ENCODE measurements at regions not wholly inside any gene's neighbourhood (a gene's known extent, or its start where the extent isn't known, plus 50 kb on each side); places are given as distances from the start of the nearest gene placed in this dataset.

DNA sequence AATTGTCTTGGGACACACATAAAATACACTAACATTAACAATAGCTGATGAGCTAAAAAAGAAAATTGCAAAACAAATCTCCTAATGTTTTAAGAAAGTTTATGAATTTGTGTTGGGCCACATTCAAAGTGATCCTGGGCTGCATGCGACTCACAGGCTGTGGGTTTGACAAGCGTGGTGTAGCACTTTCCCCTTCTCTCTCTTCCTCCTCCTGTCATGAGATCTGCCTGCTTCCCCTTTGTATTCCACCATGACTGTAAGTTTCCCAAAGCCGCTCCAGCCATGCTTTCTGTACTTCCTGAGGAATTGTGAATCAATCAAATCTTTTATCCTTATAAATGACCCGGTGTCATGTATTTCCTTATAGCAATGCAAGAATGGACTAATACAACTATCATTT lies 178.0 kb downstream of the TLR4 start:
- Histone ChIP-seq H3K4me3 (ENCODE audit: low read length in 2 of 2) (no peak overlapping the region), H3K27me3 (ENCODE audit: control insufficient read depth in 2 of 2, insufficient read depth in 2 of 2, low read length in 2 of 2) (no peaks in the 10 kb centered on the region), H3K4me1 (ENCODE audit: control insufficient read depth in 2 of 2, insufficient read depth in 2 of 2, low read length in 2 of 2) (no peaks in the 10 kb centered on the region), H3K27ac (ENCODE audit: low read depth in 2 of 2, low read length in 2 of 2) (no peak overlapping the region), H3K9me3 (ENCODE audit: control insufficient read depth in 2 of 2, low read length in 2 of 2) (no peaks in the 10 kb centered on the region), H3K36me3 (ENCODE audit: control insufficient read depth in 2 of 2, insufficient read depth in 2 of 2, low read length in 2 of 2) (no peaks in the 10 kb centered on the region), H3K9ac (ENCODE audit: low read depth in 1 of 2, low read length in 2 of 2) (no peak overlapping the region)

DNA sequence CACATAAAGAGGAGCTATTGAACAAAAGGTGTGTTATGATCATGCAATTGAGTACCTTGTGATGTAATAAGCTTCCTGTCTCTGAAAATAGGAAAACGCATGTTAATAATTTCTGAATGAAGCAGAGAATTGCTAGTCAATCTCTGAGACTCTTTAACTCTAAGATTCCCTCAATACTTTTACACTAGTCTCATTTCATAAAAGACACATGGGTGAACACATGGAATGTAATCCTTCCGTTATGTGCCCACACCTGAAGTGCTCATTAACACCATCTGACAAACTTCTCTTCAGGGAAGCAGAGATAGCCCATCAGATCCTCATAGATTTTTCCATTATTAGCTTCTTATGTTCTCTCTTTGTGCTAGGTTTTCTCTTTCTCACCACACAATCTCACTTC lies 182.4 kb downstream of the TLR4 start:
- H3K9me3 ChIP-seq (ENCODE audit: control insufficient read depth in 2 of 2, low read length in 2 of 2), result no peaks in the 10 kb centered on the region
- H3K27me3 ChIP-seq (ENCODE audit: control insufficient read depth in 2 of 2, insufficient read depth in 2 of 2, low read length in 2 of 2), result no peaks in the 10 kb centered on the region
- H3K36me3 ChIP-seq (ENCODE audit: control insufficient read depth in 2 of 2, insufficient read depth in 2 of 2, low read length in 2 of 2), result no peaks in the 10 kb centered on the region
- H3K9ac ChIP-seq (ENCODE audit: low read depth in 1 of 2, low read length in 2 of 2), result no peak overlapping the region
- H3K4me1 ChIP-seq (ENCODE audit: control insufficient read depth in 2 of 2, insufficient read depth in 2 of 2, low read length in 2 of 2), result no peaks in the 10 kb centered on the region
- no peak overlapping the region for H3K27ac ChIP-seq (ENCODE audit: low read depth in 2 of 2, low read length in 2 of 2)
- H3K4me3 ChIP-seq (ENCODE audit: low read length in 2 of 2), result no peak overlapping the region

DNA sequence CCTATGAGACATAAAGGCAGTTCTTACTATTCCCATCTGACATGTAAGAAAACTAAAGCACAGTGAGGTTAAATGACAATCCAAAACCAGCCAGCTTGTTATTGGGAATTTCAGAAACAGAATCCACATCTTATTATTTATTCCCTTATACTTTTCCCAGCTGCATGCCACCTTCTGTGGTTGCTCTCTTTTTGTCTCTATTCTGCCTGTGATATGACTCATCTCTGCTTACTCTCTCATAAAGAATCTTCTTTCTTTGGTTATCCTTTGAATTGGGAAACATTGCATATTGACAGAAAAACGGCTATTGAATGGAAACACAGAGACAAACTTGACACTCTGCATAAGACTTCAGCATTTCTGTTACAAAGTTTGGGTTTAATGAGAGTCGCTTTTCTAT lies 183.2 kb downstream of the TLR4 start:
- no peak overlapping the region for H3K27ac ChIP-seq (ENCODE audit: low read depth in 2 of 2, low read length in 2 of 2)
- H3K9me3 ChIP-seq (ENCODE audit: control insufficient read depth in 2 of 2, low read length in 2 of 2), result no peaks in the 10 kb centered on the region
- no peak overlapping the region for H3K4me3 ChIP-seq (ENCODE audit: low read length in 2 of 2)
- H3K4me1 ChIP-seq (ENCODE audit: control insufficient read depth in 2 of 2, insufficient read depth in 2 of 2, low read length in 2 of 2), result no peaks in the 10 kb centered on the region
- H3K27me3 ChIP-seq (ENCODE audit: control insufficient read depth in 2 of 2, insufficient read depth in 2 of 2, low read length in 2 of 2), result no peaks in the 10 kb centered on the region
- H3K9ac ChIP-seq (ENCODE audit: low read depth in 1 of 2, low read length in 2 of 2), result no peak overlapping the region
- no peaks in the 10 kb centered on the region for H3K36me3 ChIP-seq (ENCODE audit: control insufficient read depth in 2 of 2, insufficient read depth in 2 of 2, low read length in 2 of 2)

DNA sequence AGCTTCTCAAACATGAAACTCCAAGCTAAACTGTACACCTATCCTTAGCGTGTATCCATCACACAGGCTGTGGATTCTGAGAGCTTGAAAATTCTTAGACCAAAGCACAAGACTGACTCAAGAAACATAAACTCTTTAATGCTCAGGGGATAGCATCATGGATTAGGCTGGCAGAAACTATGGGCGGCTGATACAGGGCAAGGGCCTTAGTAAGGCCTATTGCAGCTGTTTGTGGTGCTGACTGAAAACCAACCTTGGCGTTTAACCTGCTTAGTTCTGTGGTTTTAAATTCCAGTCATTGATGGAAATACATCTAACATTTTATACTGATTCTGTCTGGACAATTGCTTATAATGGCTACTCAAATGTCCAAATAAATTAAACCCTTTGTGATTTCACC lies 183.7 kb downstream of the TLR4 start:
- Histone ChIP-seq H3K4me1 (ENCODE audit: control insufficient read depth in 2 of 2, insufficient read depth in 2 of 2, low read length in 2 of 2) (no peaks in the 10 kb centered on the region), H3K36me3 (ENCODE audit: control insufficient read depth in 2 of 2, insufficient read depth in 2 of 2, low read length in 2 of 2) (no peaks in the 10 kb centered on the region), H3K9ac (ENCODE audit: low read depth in 1 of 2, low read length in 2 of 2) (no peak overlapping the region), H3K4me3 (ENCODE audit: low read length in 2 of 2) (no peak overlapping the region), H3K27me3 (ENCODE audit: control insufficient read depth in 2 of 2, insufficient read depth in 2 of 2, low read length in 2 of 2) (no peaks in the 10 kb centered on the region), H3K9me3 (ENCODE audit: control insufficient read depth in 2 of 2, low read length in 2 of 2) (no peaks in the 10 kb centered on the region), H3K27ac (ENCODE audit: low read depth in 2 of 2, low read length in 2 of 2) (no peak overlapping the region)

DNA sequence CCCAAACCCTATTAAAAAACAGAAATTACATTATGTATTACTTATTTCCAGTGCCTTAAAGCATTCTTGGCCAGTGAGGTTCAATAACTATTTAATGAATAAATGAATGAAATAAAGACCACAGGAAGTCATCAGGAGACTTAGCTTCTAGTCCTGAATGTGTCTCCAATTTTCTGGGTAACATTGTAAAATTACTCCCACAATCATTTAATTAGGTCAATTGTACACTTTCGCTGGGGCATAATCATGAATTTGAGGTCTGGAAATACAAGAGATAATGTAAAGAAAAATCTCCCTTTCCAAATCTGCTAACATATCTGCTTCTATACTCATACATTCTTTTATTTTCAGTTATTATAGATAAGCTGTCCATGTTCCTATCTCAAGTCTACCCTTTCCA lies 199.2 kb downstream of the TLR4 start:
- Histone ChIP-seq H3K9ac (ENCODE audit: low read depth in 1 of 2, low read length in 2 of 2) (no peak overlapping the region), H3K27me3 (ENCODE audit: control insufficient read depth in 2 of 2, insufficient read depth in 2 of 2, low read length in 2 of 2) (no peaks in the 10 kb centered on the region), H3K4me1 (ENCODE audit: control insufficient read depth in 2 of 2, insufficient read depth in 2 of 2, low read length in 2 of 2) (no peaks in the 10 kb centered on the region), H3K36me3 (ENCODE audit: control insufficient read depth in 2 of 2, insufficient read depth in 2 of 2, low read length in 2 of 2) (no peaks in the 10 kb centered on the region), H3K9me3 (ENCODE audit: control insufficient read depth in 2 of 2, low read length in 2 of 2) (no peaks in the 10 kb centered on the region), H3K4me3 (ENCODE audit: low read length in 2 of 2) (no peak overlapping the region), H3K27ac (ENCODE audit: low read depth in 2 of 2, low read length in 2 of 2) (no peak overlapping the region)

DNA sequence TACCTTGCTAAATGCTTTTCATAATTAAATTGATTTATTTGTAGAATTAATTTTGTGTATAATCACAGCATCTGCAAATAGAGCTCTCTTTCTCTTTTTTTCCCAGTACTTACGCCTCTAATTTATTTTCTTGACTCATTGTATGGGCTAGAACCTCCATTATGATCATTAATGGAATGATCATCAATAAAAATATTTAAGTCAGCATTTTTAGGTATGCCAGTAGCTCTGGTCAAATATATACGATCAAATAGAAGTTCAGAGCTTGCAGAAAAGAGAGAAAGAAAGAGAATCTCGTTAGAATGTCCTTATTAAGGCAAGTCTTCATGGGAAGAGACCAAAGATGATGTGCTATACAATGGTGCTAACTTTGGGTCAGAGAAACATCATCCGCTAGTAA lies 202.6 kb downstream of the TLR4 start:
- H3K4me3 ChIP-seq (ENCODE audit: low read length in 2 of 2), result no peak overlapping the region

DNA sequence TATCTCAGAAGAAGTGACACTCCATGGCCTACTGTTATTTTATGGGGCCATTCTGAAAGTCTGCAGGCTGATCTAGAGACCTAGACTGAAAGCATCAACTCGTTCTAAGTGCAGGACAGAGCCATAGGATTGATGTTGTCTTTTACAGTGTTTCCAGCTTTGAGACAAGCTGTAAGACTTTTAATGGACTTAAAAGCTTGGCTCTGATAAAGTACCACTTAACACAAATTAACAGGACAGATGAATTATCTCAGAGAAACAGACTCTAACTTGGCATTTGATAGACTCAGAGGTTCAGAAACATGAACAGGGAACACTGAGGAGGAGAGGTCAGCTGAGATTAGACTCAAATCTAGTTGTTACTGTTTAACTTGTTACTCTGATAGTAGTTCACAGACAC lies 203.2 kb downstream of the TLR4 start:
- Histone ChIP-seq H3K27ac (ENCODE audit: low read depth in 2 of 2, low read length in 2 of 2) (no peak overlapping the region), H3K36me3 (ENCODE audit: control insufficient read depth in 2 of 2, insufficient read depth in 2 of 2, low read length in 2 of 2) (no peaks in the 10 kb centered on the region), H3K4me3 (ENCODE audit: low read length in 2 of 2) (no peak overlapping the region), H3K9ac (ENCODE audit: low read depth in 1 of 2, low read length in 2 of 2) (no peak overlapping the region), H3K27me3 (ENCODE audit: control insufficient read depth in 2 of 2, insufficient read depth in 2 of 2, low read length in 2 of 2) (no peaks in the 10 kb centered on the region), H3K9me3 (ENCODE audit: control insufficient read depth in 2 of 2, low read length in 2 of 2) (no peaks in the 10 kb centered on the region), H3K4me1 (ENCODE audit: control insufficient read depth in 2 of 2, insufficient read depth in 2 of 2, low read length in 2 of 2) (no peaks in the 10 kb centered on the region)

More for the DNA sequence above, 202.6 kb downstream of the TLR4 start:
- H3K9ac ChIP-seq (ENCODE audit: low read depth in 1 of 2, low read length in 2 of 2), result no peak overlapping the region
- H3K36me3 ChIP-seq (ENCODE audit: control insufficient read depth in 2 of 2, insufficient read depth in 2 of 2, low read length in 2 of 2), result no peaks in the 10 kb centered on the region
- no peak overlapping the region for H3K27ac ChIP-seq (ENCODE audit: low read depth in 2 of 2, low read length in 2 of 2)
- H3K27me3 ChIP-seq (ENCODE audit: control insufficient read depth in 2 of 2, insufficient read depth in 2 of 2, low read length in 2 of 2), result no peaks in the 10 kb centered on the region
- no peaks in the 10 kb centered on the region for H3K9me3 ChIP-seq (ENCODE audit: control insufficient read depth in 2 of 2, low read length in 2 of 2)
- no peaks in the 10 kb centered on the region for H3K4me1 ChIP-seq (ENCODE audit: control insufficient read depth in 2 of 2, insufficient read depth in 2 of 2, low read length in 2 of 2)

DNA sequence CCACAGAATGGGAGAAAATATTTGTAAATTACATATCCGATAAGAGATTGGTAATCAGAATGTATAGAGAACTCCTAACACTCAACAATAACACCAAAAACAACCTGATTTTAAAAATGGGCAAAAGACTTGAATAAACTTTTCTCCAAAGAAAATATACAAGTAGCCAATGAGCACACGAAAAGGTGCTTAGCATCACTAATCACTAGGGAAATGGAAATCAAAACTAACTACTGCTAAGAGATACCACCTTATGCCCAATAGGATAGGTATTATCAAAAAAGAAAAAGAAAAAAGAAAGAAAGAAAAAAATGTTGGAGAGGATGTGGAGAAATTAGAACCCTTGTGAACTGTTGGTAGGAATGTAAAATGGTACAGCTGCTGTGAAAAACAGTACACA lies 212.1 kb downstream of the TLR4 start:
- Histone ChIP-seq H3K4me1 (ENCODE audit: control insufficient read depth in 2 of 2, insufficient read depth in 2 of 2, low read length in 2 of 2) (no peaks in the 10 kb centered on the region), H3K27me3 (ENCODE audit: control insufficient read depth in 2 of 2, insufficient read depth in 2 of 2, low read length in 2 of 2) (no peaks in the 10 kb centered on the region), H3K36me3 (ENCODE audit: control insufficient read depth in 2 of 2, insufficient read depth in 2 of 2, low read length in 2 of 2) (no peaks in the 10 kb centered on the region), H3K9me3 (ENCODE audit: control insufficient read depth in 2 of 2, low read length in 2 of 2) (no peaks in the 10 kb centered on the region), H3K4me3 (ENCODE audit: low read length in 2 of 2) (no peak overlapping the region), H3K27ac (ENCODE audit: low read depth in 2 of 2, low read length in 2 of 2) (no peak overlapping the region), H3K9ac (ENCODE audit: low read depth in 1 of 2, low read length in 2 of 2) (no peak overlapping the region)

DNA sequence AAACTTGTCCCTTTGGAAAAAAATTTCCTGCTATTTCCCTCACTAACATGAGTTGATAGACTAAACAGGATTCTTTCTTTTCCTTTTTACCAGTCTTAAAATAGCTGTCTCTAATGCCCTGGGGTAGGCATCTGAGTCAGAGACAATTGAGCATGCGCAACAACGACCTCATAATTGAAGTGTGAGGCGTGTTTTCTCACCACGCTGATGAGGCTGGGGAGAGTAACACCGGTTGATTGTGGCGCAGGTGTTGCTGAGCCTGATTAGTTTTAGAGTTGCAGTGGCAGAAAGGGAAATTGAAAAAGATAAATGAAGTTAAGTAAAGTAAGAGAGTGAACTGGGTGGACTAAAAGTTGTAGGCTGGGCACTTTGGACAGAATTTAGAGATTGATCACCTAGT lies 213.7 kb downstream of the TLR4 start:
- Histone ChIP-seq H3K4me1 (ENCODE audit: control insufficient read depth in 2 of 2, insufficient read depth in 2 of 2, low read length in 2 of 2) (no peaks in the 10 kb centered on the region), H3K27me3 (ENCODE audit: control insufficient read depth in 2 of 2, insufficient read depth in 2 of 2, low read length in 2 of 2) (no peaks in the 10 kb centered on the region), H3K27ac (ENCODE audit: low read depth in 2 of 2, low read length in 2 of 2) (no peak overlapping the region), H3K9me3 (ENCODE audit: control insufficient read depth in 2 of 2, low read length in 2 of 2) (no peaks in the 10 kb centered on the region), H3K36me3 (ENCODE audit: control insufficient read depth in 2 of 2, insufficient read depth in 2 of 2, low read length in 2 of 2) (no peaks in the 10 kb centered on the region), H3K9ac (ENCODE audit: low read depth in 1 of 2, low read length in 2 of 2) (no peak overlapping the region), H3K4me3 (ENCODE audit: low read length in 2 of 2) (no peak overlapping the region)

DNA sequence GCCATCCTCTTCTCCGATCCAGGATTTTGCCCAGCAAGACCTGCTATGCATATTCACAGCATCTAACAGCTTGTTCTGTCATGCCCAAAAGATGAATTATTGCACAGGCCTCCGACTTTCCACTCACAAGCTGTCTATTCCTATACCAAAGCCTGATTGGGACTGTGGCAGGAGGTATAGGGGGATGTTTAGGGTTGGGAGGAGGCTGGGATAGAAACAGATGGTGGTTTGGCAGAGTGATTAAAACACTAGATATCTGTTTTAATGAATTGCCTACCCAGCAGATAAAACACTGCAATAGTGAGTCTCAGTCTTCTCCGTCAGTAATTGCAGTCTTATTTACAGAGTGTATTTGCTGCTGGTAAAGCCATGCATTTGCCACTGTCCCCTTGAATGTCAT lies 215.3 kb downstream of the TLR4 start:
- Histone ChIP-seq H3K27ac (ENCODE audit: low read depth in 2 of 2, low read length in 2 of 2) (no peak overlapping the region), H3K9ac (ENCODE audit: low read depth in 1 of 2, low read length in 2 of 2) (no peak overlapping the region), H3K9me3 (ENCODE audit: control insufficient read depth in 2 of 2, low read length in 2 of 2) (no peaks in the 10 kb centered on the region), H3K4me3 (ENCODE audit: low read length in 2 of 2) (no peak overlapping the region), H3K4me1 (ENCODE audit: control insufficient read depth in 2 of 2, insufficient read depth in 2 of 2, low read length in 2 of 2) (no peaks in the 10 kb centered on the region), H3K36me3 (ENCODE audit: control insufficient read depth in 2 of 2, insufficient read depth in 2 of 2, low read length in 2 of 2) (no peaks in the 10 kb centered on the region), H3K27me3 (ENCODE audit: control insufficient read depth in 2 of 2, insufficient read depth in 2 of 2, low read length in 2 of 2) (no peaks in the 10 kb centered on the region)

DNA sequence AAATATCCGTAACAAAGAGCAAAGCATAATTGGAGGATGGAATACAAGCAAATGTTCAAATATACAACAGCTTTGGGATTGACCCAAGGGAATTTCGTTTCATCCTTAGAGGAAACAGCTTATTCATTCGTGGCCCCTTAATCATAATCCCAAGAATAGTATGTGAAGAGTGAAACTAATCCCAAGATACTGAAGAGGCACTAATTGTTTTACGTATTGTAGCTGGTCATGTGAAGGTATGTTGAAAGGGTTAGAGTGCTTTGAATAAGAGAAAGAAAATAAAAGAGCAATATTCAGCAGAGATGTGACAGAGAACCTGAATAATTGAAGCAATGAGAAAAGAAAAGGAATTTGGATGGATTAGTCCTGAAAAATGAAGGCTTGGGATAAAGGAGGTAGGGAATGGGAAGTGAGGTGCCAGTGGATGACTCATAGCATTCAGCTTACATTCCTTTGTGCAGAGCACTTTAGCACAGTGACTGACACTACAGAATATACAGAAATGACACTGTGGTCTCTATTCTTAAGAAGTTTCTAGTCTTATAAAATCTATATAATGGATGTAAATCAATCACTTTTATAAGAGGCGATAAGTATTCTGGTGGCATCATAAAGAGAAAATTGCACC lies 221.9 kb downstream of the TLR4 start:
- Histone ChIP-seq H3K27ac (ENCODE audit: low read depth in 2 of 2, low read length in 2 of 2) (no peak overlapping the region), H3K36me3 (ENCODE audit: control insufficient read depth in 2 of 2, insufficient read depth in 2 of 2, low read length in 2 of 2) (no peaks in the 10 kb centered on the region), H3K27me3 (ENCODE audit: control insufficient read depth in 2 of 2, insufficient read depth in 2 of 2, low read length in 2 of 2) (no peaks in the 10 kb centered on the region), H3K4me1 (ENCODE audit: control insufficient read depth in 2 of 2, insufficient read depth in 2 of 2, low read length in 2 of 2) (no peaks in the 10 kb centered on the region), H3K9me3 (ENCODE audit: control insufficient read depth in 2 of 2, low read length in 2 of 2) (no peaks in the 10 kb centered on the region), H3K4me3 (ENCODE audit: low read length in 2 of 2) (no peak overlapping the region), H3K9ac (ENCODE audit: low read depth in 1 of 2, low read length in 2 of 2) (no peak overlapping the region)
